HFFc6 (cell line): ENCODE measurements at regions not wholly inside any gene's neighbourhood (a gene's known extent, or its start where the extent isn't known, plus 50 kb on each side); places are given as distances from the start of the nearest gene placed in this dataset.

Experiments
- DNase-seq: peaks from one replicate; pipeline ENCODE4 v3.0.0-alpha.2; 2018
- H3K27ac Mint-ChIP-seq: 2 replicates; pipeline ENCODE4 v1.8.0; 2020; ENCODE audit warnings: mild to moderate bottlenecking, mixed read lengths
- H3K27me3 Mint-ChIP-seq: 2 replicates; pipeline ENCODE4 v1.8.0; 2021; ENCODE audit warnings: mild to moderate bottlenecking, moderate library complexity, mixed read lengths; ENCODE audit not compliant: insufficient read depth
- H3K36me3 Mint-ChIP-seq: 2 replicates; pipeline ENCODE4 v1.8.0; 2021; ENCODE audit warnings: low read depth, mixed read lengths
- H3K4me1 Mint-ChIP-seq: 2 replicates; pipeline ENCODE4 v1.8.0; 2020; ENCODE audit warnings: low read depth, mixed read lengths
- H3K4me3 Mint-ChIP-seq: 2 replicates; pipeline ENCODE4 v1.8.0; 2020; ENCODE audit warnings: mild to moderate bottlenecking, moderate library complexity, mixed read lengths
- H3K9me3 Mint-ChIP-seq: 2 replicates; pipeline ENCODE4 v1.8.0; 2020; ENCODE audit warnings: mild to moderate bottlenecking, mixed read lengths
- CTCF ChIP-seq: fragments of 200-600 bp; sonication (generic); IDR thresholded peaks from 2 replicates; pipeline ENCODE4 v1.5.0; 2021; ENCODE audit warnings: antibody characterized with exemption, mild to moderate bottlenecking

- Mint-ChIP-seq H3K36me3 (no peaks in the 10 kb centered on the region), H3K9me3 (no peaks in the 10 kb centered on the region), H3K27ac (no peak overlapping the region), H3K4me1 (no peaks in the 10 kb centered on the region), H3K4me3 (no peak overlapping the region), H3K27me3 (peaks cover 9% of the 10 kb centered on the region)
- TF ChIP-seq CTCF, result no peak
- DNase-seq, result no peak
Observed at GRCh38 chr7:133199831-133200230, 53.0 kb upstream of the EXOC4 start.

GRCh38 chr7:133201470-133201869 is 51.4 kb upstream of the EXOC4 start:
- no peak overlapping the region for H3K27ac Mint-ChIP-seq
- peaks cover 9% of the 10 kb centered on the region for H3K27me3 Mint-ChIP-seq
- no peaks in the 10 kb centered on the region for H3K9me3 Mint-ChIP-seq

GRCh38 chr7:133202942-133203341 is 49.9 kb upstream of the EXOC4 start:
- Mint-ChIP-seq H3K36me3 (no peaks in the 10 kb centered on the region), H3K9me3 (peaks cover 2% of the 10 kb centered on the region; the same call in 1 of the 2 replicates), H3K4me3 (no peak overlapping the region), H3K27ac (no peak overlapping the region), H3K4me1 (no peaks in the 10 kb centered on the region), H3K27me3 (peaks cover 4% of the 10 kb centered on the region; the same call in 1 of the 2 replicates)
- no peak for DNase-seq
- no peak for TF ChIP-seq CTCF

More at GRCh38 chr7:133201470-133201869, 51.4 kb upstream of the EXOC4 start:
- TF ChIP-seq CTCF, result no peak
- DNase-seq, result no peak
- H3K4me3 Mint-ChIP-seq, result no peak overlapping the region
- H3K4me1 Mint-ChIP-seq, result no peaks in the 10 kb centered on the region
- no peaks in the 10 kb centered on the region for H3K36me3 Mint-ChIP-seq
